Spleen (tissue), 11 donors: ENCODE measurements at regions not wholly inside any gene's neighbourhood (a gene's known extent, or its start where the extent isn't known, plus 50 kb on each side); places are given as distances from the start of the nearest gene placed in this dataset.

Experiments
- DNase-seq: peaks from one replicate; pipeline ENCODE4 v3.0.0-alpha.2; 2020
- H3K27ac ChIP-seq, 8 donors: fragments of 200-600 bp; sonication (generic) in 7 of 8; 1 replicate in 4 of 8; 2 replicates in 4 of 8; pipeline versions ENCODE4 v1.5.0 to v1.8.0; 2016 to 2021; ENCODE audit warnings: inconsistent platforms in 4 of 8, mild to moderate bottlenecking in 4 of 8, moderate library complexity in 1 of 8
- H3K27me3 ChIP-seq, 7 donors: fragments of 200-600 bp; sonication (generic) in 6 of 7; replicated peaks in 1 of 7; 1 replicate in 4 of 7; 2 replicates in 3 of 7; pipeline versions ENCODE4 v1.5.0 to v1.8.0; 2016 to 2021; ENCODE audit warnings: inconsistent platforms in 3 of 7, mild to moderate bottlenecking in 1 of 7
- H3K36me3 ChIP-seq, 6 donors: fragments of 200-600 bp; sonication (generic) in 5 of 6; 1 replicate in 4 of 6; 2 replicates in 2 of 6; pipeline versions ENCODE4 v1.5.0 to v1.8.0; 2016 to 2021; ENCODE audit warnings: inconsistent platforms in 2 of 6
- H3K4me1 ChIP-seq, 6 donors: fragments of 200-600 bp; sonication (generic) in 5 of 6; 1 replicate in 3 of 6; 2 replicates in 3 of 6; pipeline versions ENCODE4 v1.5.0 to v1.8.0; 2016 to 2021; ENCODE audit warnings: inconsistent platforms in 3 of 6
- H3K4me3 ChIP-seq, 8 donors: fragments of 200-600 bp; sonication (generic) in 7 of 8; 1 replicate in 4 of 8; 2 replicates in 4 of 8; pipeline versions ENCODE4 v1.5.0 to v1.8.0; 2016 to 2021; ENCODE audit warnings: inconsistent platforms in 4 of 8, mild to moderate bottlenecking in 4 of 8, moderate library complexity in 2 of 8
- H3K9me3 ChIP-seq, 8 donors: fragments of 200-600 bp; sonication (generic) in 7 of 8; 1 replicate in 4 of 8; 2 replicates in 4 of 8; pipeline versions ENCODE4 v1.5.0 to v1.8.0; 2016 to 2021; ENCODE audit warnings: inconsistent platforms in 4 of 8
- CTCF ChIP-seq, 11 experiments: fragments of 200-600 bp in 7 of 11; fragments of 450-650 bp in 4 of 11; sonication (generic) in 4 of 11; IDR thresholded peaks in 8 of 11; conservative IDR thresholded peaks in 3 of 11; 1 replicate in 7 of 11; 2 replicates in 4 of 11; pipeline versions ENCODE4 v1.4.0 to v1.8.0; 2016 to 2021; ENCODE audit warnings: antibody characterized with exemption in 11 of 11, inconsistent platforms in 4 of 11, mild to moderate bottlenecking in 1 of 11
- POLR2A ChIP-seq, 3 donors: fragments of 450-650 bp; IDR thresholded peaks; one replicate each; pipeline ENCODE4 v1.5.1; 2017; ENCODE audit warnings: antibody characterized with exemption in 3 of 3, mild to moderate bottlenecking in 1 of 3
- POLR2AphosphoS5 ChIP-seq, 3 donors: sonication (generic); formaldehyde crosslinking; IDR thresholded peaks; one replicate each; pipeline ENCODE4 v1.5.1; 2017; ENCODE audit warnings: antibody characterized with exemption in 3 of 3
- WGBS, 5 donors: extraction: QIAGEN DNeasy Blood & Tissue Kit in 3 of 5; methylation state at CpG; one replicate each; pipeline versions ENCODE4 v1.1.5 to v1.1.7; 2013 to 2018; 5-methylcytosine and 5-hydroxymethylcytosine counted together
- intact Hi-C: fragments of 100-400 bp; cut with DNase I; formaldehyde crosslinking; loops from one replicate; pipeline ENCODE4 v1.15.0; 2023; ENCODE audit warnings: low total_unique reads
- donor health status: healthy with polysubstance abuse.
- donor health status: DM: no; HTN: no; CAD: no; lungs with moderate emphysema.
- donor health status: DM: no; HTN: no; CAD: no.
- donor health status: Bipolar disorder and iron deficiency.
- donor health status: healthy.
- donor health status: DM: no; HTN: no; CAD: no.
- donor health status: DM: yes; HTN: yes; CAD: no.

- Histone ChIP-seq H3K27ac (no peak overlapping the region), H3K4me3 (no peak overlapping the region), H3K36me3 (no peaks in the 10 kb centered on the region), H3K9me3 (no peaks in the 10 kb centered on the region), H3K4me1 (no peaks in the 10 kb centered on the region), H3K27me3 (peaks cover 0 to 8% (median 0%) of the 10 kb centered on the region in 7 donors)
- intact Hi-C loops = no loop called here
- WGBS, 5 donors = 92 to 94% (median 93%) methylated on average over 8 of the region's 8 CpGs
- peak; percentile 44 for DNase-seq
- TF ChIP-seq CTCF (IDR thresholded peaks at IDR 0.05 in 8 of 11, conservative IDR thresholded peaks at IDR 0.05 in 3 of 11) = no peak
- TF ChIP-seq POLR2AphosphoS5 (IDR thresholded peaks at IDR 0.05) = no peak
- no peak for TF ChIP-seq POLR2A (IDR thresholded peaks at IDR 0.05)
Observed at GRCh38 chr13:111906306-111906705, 160.6 kb upstream of the SOX1 start.

- WGBS, 5 donors = 81 to 92% (median 86%) methylated on average over 9 of the region's 9 CpGs
- H3K36me3 ChIP-seq = no peaks in the 10 kb centered on the region
- DNase-seq = no peak
Observed at GRCh38 chr13:111906816-111907215, 160.1 kb upstream of the SOX1 start.

GRCh38 chr13:111907341-111907880 is 159.5 kb upstream of the SOX1 start:
- DNase-seq = peak; percentile 42
- H3K9me3 ChIP-seq = no peaks in the 10 kb centered on the region
- H3K36me3 ChIP-seq = no peaks in the 10 kb centered on the region
- intact Hi-C loops = no loop called here
- no peaks in the 10 kb centered on the region for H3K4me1 ChIP-seq
- H3K27ac ChIP-seq = no peak overlapping the region
- no peak for TF ChIP-seq CTCF (IDR thresholded peaks at IDR 0.05 in 8 of 11, conservative IDR thresholded peaks at IDR 0.05 in 3 of 11)
- no peak for TF ChIP-seq POLR2AphosphoS5 (IDR thresholded peaks at IDR 0.05)
- TF ChIP-seq POLR2A (IDR thresholded peaks at IDR 0.05) = no peak
- WGBS, 5 donors = 77 to 85% (median 84%) methylated on average over 4 to 5 of the region's 5 CpGs
- H3K27me3 ChIP-seq = no peaks in the 10 kb centered on the region
- no peak overlapping the region for H3K4me3 ChIP-seq

More at GRCh38 chr13:111906816-111907215, 160.1 kb upstream of the SOX1 start:
- peaks cover 0 to 3% (median 0%) of the 10 kb centered on the region in 7 donors for H3K27me3 ChIP-seq
- no peak overlapping the region for H3K4me3 ChIP-seq
- H3K4me1 ChIP-seq = no peaks in the 10 kb centered on the region
- TF ChIP-seq CTCF (IDR thresholded peaks at IDR 0.05 in 8 of 11, conservative IDR thresholded peaks at IDR 0.05 in 3 of 11) (no peak), POLR2AphosphoS5 (IDR thresholded peaks at IDR 0.05) (no peak), POLR2A (IDR thresholded peaks at IDR 0.05) (no peak)
- intact Hi-C loops = no loop called here
- no peaks in the 10 kb centered on the region for H3K9me3 ChIP-seq
- H3K27ac ChIP-seq = no peak overlapping the region

- Histone ChIP-seq H3K27me3 (peaks cover 0 to 6% (median 0%) of the 10 kb centered on the region in 7 donors), H3K9me3 (no peaks in the 10 kb centered on the region), H3K36me3 (no peaks in the 10 kb centered on the region), H3K27ac (no peak overlapping the region), H3K4me3 (no peak overlapping the region), H3K4me1 (no peaks in the 10 kb centered on the region)
- DNase-seq = peak; percentile 61
- intact Hi-C loops = no loop called here
- TF ChIP-seq CTCF (IDR thresholded peaks at IDR 0.05 in 8 of 11, conservative IDR thresholded peaks at IDR 0.05 in 3 of 11) (no peak), POLR2AphosphoS5 (IDR thresholded peaks at IDR 0.05) (no peak), POLR2A (IDR thresholded peaks at IDR 0.05) (no peak)
- WGBS, 5 donors = 85 to 90% (median 87%) methylated on average over 13 of the region's 13 CpGs
Observed at GRCh38 chr13:111908361-111908760, 158.6 kb upstream of the SOX1 start.
